MG63 (cell line): ENCODE measurements at regions not wholly inside any gene's neighbourhood (a gene's known extent, or its start where the extent isn't known, plus 50 kb on each side); places are given as distances from the start of the nearest gene placed in this dataset.

ENCODE experiments used
- DNase-seq: peaks from one replicate; pipeline ENCODE4 v3.0.0-alpha.2; 2020
- H3K27me3 ChIP-seq: fragments of 250-450 bp; sonication (Bioruptor Pico); 2 replicates; pipeline ENCODE4 v1.5.1; 2020; ENCODE audit warnings: mild to moderate bottlenecking, moderate library complexity
- H3K36me3 ChIP-seq: fragments of 250-450 bp; sonication (Bioruptor Pico); 2 replicates; pipeline ENCODE4 v1.5.1; 2020; ENCODE audit warnings: mild to moderate bottlenecking, moderate library complexity
- H3K4me3 ChIP-seq: fragments of 250-450 bp; sonication (Bioruptor Pico); 2 replicates; pipeline ENCODE4 v1.5.1; 2020; ENCODE audit warnings: mild to moderate bottlenecking, moderate library complexity
- H3K9me3 ChIP-seq: fragments of 250-450 bp; sonication (Bioruptor Pico); 2 replicates; pipeline ENCODE4 v1.5.1; 2020; ENCODE audit warnings: mild to moderate bottlenecking, moderate library complexity

GRCh38 chr5:155295111-155295510 lies 281.6 kb downstream of the KIF4B start:
- H3K36me3 ChIP-seq = no peaks in the 10 kb centered on the region
- no peak for DNase-seq
- H3K4me3 ChIP-seq = no peak overlapping the region
- no peaks in the 10 kb centered on the region for H3K9me3 ChIP-seq
- H3K27me3 ChIP-seq = 0 out of 2 replicates have a peak, but pooled peaks cover 4% of the 10 kb centered on the region

DNA sequence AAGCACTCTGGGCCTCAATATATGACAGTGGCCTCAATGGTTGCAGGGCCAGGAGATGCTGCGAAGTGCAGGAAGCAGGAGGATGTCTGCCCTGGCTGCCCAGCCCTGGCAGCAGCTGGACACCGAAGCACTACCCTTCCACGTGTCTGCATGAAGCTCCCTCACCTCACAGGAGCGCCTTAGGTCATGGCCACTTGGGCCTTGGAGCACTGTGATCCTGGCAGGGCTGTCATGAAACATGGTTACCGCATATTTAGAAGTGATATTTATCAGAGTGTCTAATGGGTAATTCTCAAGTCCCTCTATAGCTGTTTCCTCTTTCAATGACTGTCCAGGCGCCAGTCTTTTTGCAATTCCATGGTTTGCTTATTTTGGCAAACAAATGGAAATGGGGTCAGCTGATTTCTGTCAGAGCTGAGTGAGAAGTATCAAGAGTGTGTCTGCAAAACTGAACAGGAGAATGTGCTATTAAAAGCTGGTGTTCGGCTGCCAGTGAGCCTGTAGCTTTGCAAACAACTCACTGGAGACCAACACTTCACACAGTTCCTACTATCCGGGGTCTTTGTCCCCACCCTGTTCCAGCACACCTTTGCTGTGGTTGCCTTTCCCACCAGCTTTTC lies 285.9 kb downstream of the KIF4B start:
- Histone ChIP-seq H3K27me3 (0 out of 2 replicates have a peak, but pooled peaks cover 4% of the 10 kb centered on the region), H3K4me3 (no peak overlapping the region), H3K36me3 (no peaks in the 10 kb centered on the region), H3K9me3 (no peaks in the 10 kb centered on the region)
- no peak for DNase-seq

DNA sequence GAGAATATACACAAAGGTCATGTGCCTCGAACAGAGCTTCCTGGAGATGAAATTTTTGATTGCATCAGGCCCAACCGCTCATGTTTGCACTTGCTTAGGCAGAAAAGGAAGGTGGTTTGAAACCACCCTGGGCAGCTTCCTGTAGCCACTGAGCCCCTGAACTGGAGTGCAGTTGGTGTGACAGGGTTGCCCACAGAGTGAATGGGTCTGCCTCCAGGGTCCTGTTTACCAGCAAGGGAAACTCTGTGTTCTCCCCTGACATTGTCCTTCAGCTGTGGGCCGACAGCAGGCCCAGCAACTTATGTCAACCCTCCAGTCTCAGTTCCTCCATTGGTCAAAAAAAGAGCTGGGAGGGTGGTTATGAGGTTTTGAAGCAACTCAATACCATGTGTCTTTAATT lies 289.6 kb downstream of the KIF4B start:
- H3K9me3 ChIP-seq = no peaks in the 10 kb centered on the region
- H3K27me3 ChIP-seq = no peaks in the 10 kb centered on the region
- DNase-seq = no peak
- no peaks in the 10 kb centered on the region for H3K36me3 ChIP-seq
- no peak overlapping the region for H3K4me3 ChIP-seq

- no peaks in the 10 kb centered on the region for H3K9me3 ChIP-seq
- no peak overlapping the region for H3K4me3 ChIP-seq
- no peaks in the 10 kb centered on the region for H3K27me3 ChIP-seq
- H3K36me3 ChIP-seq = no peaks in the 10 kb centered on the region
- DNase-seq = no peak
Observed at GRCh38 chr5:155307229-155307628, 293.7 kb downstream of the KIF4B start.

DNA sequence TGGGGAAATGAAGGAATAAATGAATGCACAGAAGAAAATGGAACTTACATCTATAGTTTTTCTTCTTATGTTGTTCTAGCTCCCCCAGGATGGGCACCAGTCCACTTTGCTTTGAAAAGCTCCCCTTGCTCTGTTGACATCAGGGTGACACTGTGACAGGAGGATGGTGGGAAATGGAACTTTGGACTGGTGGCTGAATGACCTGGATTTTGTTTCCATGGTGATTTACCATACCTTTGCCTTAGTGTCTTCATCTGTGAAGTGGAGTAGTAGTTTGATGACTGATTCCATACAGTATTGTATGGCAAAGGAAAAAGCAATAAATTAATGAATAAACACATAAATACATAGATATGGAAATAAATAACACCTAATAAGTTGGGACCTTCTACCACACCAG lies 294.7 kb downstream of the KIF4B start:
- no peak for DNase-seq
- no peaks in the 10 kb centered on the region for H3K9me3 ChIP-seq

GRCh38 chr5:155309021-155309746 lies 295.6 kb downstream of the KIF4B start:
- Histone ChIP-seq H3K27me3 (no peaks in the 10 kb centered on the region; the same call in 1 of the 2 replicates), H3K9me3 (no peaks in the 10 kb centered on the region), H3K36me3 (no peaks in the 10 kb centered on the region), H3K4me3 (no peak overlapping the region)
- DNase-seq = no peak

More for the DNA sequence above, 294.7 kb downstream of the KIF4B start:
- no peaks in the 10 kb centered on the region for H3K27me3 ChIP-seq
- no peaks in the 10 kb centered on the region for H3K36me3 ChIP-seq
- no peak overlapping the region for H3K4me3 ChIP-seq

DNA sequence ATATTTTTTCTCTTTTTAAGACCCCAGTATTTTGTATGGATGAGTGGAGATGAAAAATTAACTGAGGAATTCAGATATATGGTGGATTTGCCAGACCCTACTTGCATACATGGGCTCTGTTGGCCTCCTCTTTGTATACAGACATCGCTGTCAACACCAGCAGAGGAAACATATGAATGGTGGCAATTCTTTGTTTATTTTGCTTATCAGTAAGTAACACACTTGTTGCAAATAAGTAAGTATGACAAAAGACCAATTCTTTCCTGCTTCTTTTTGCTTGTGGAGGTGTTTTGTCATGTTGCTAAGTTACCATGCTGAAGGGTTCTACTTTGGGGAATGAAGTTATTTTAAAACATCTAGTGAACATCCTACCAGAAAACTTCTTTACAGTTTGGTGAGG lies 298.2 kb downstream of the KIF4B start:
- Histone ChIP-seq H3K27me3 (no peaks in the 10 kb centered on the region; the same call in 1 of the 2 replicates), H3K36me3 (no peaks in the 10 kb centered on the region), H3K4me3 (no peak overlapping the region), H3K9me3 (no peaks in the 10 kb centered on the region)
- DNase-seq = no peak

GRCh38 chr5:155313518-155313917 lies 300.0 kb downstream of the KIF4B start:
- no peak for DNase-seq
- Histone ChIP-seq H3K9me3 (no peaks in the 10 kb centered on the region; the same call in 1 of the 2 replicates), H3K4me3 (no peak overlapping the region), H3K36me3 (no peaks in the 10 kb centered on the region), H3K27me3 (no peaks in the 10 kb centered on the region; the same call in 1 of the 2 replicates)

DNA sequence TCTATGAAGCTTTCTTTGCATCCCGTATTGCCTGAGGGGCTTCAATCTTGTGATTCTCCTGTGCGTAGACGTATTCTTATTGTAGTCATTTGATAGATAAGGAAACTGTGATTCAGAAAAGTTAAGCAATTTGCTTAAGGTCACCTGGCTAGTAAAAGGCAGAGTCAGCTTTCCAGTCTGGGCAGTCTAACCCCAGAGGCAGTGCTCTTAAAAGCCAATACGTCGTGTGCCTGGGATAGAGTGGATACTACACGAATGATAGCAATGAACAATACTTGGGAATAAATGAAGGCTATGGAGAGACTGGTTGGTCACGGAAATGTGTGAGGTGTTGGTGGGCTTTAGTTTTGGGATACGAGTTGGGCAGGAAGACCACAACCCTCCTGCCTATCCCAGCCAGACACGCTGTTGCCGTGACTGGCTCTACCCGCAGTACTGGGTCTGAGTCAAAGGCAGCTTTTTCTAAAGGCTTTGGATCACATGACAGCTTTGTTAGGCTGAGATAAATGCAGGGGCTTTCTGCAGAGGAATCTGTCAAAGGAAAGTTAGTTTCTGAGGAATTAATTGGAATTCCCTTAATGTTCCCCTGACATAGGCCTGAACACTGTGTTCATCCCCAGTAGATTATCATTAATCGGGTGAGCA lies 302.6 kb downstream of the KIF4B start:
- no peaks in the 10 kb centered on the region for H3K36me3 ChIP-seq
- H3K4me3 ChIP-seq = no peak overlapping the region
- H3K9me3 ChIP-seq = no peaks in the 10 kb centered on the region; the same call in 1 of the 2 replicates
- DNase-seq = no peak
- no peaks in the 10 kb centered on the region; the same call in 1 of the 2 replicates for H3K27me3 ChIP-seq

GRCh38 chr5:155332618-155333017 lies 319.1 kb downstream of the KIF4B start:
- H3K27me3 ChIP-seq = no peaks in the 10 kb centered on the region
- no peaks in the 10 kb centered on the region for H3K9me3 ChIP-seq
- no peak for DNase-seq
- no peaks in the 10 kb centered on the region for H3K36me3 ChIP-seq
- H3K4me3 ChIP-seq = no peak overlapping the region

GRCh38 chr5:155342956-155343355 lies 329.4 kb downstream of the KIF4B start:
- no peaks in the 10 kb centered on the region for H3K27me3 ChIP-seq
- no peaks in the 10 kb centered on the region for H3K36me3 ChIP-seq
- H3K9me3 ChIP-seq = no peaks in the 10 kb centered on the region
- no peak overlapping the region for H3K4me3 ChIP-seq
- no peak for DNase-seq

DNA sequence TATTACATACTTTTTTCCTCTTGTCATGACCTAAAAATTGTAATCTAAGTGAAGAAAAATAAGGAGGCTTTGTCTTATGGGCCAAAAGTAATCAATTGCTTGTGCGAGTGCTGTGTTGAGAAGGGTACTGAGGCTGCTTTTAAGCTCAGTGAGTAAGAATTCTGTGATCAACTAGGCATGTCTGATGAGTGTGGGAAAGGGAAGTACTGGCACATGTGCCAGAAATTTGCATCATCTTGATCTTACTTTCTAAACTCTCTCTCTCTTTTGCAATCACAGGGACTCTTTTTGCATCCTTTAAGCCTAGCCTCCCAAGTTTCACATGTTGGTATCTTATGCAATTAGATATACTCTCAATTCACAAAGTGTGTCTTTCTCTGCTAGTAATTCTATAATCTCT lies 329.9 kb downstream of the KIF4B start:
- Histone ChIP-seq H3K9me3 (no peaks in the 10 kb centered on the region), H3K36me3 (no peaks in the 10 kb centered on the region), H3K4me3 (no peak overlapping the region), H3K27me3 (no peaks in the 10 kb centered on the region)
- no peak for DNase-seq

- H3K27me3 ChIP-seq = no peaks in the 10 kb centered on the region
- DNase-seq = no peak
- no peak overlapping the region for H3K4me3 ChIP-seq
- H3K9me3 ChIP-seq = peaks cover 2% of the 10 kb centered on the region; the same call in 1 of the 2 replicates
- no peaks in the 10 kb centered on the region for H3K36me3 ChIP-seq
Observed at GRCh38 chr5:155353231-155353630, 339.7 kb downstream of the KIF4B start.

DNA sequence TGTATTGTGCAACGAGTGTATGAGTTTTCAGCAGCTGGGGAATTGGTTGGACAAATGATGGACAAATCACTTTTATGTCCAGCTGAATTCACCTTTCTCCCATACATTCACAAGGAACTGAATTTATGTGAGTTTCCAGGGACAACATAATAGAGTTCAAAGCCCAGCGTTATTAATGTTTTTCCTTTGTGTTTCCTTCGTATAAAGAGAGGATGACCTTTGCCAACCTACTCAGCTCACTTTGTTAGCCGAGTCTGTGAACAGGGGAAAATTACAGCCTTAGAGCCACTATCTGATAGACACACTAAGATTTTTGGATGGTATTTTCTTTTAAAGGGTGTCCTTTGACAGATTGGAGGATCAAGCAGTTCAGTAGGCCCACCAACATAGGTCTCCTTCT lies 352.5 kb downstream of the KIF4B start:
- Histone ChIP-seq H3K4me3 (no peak overlapping the region), H3K9me3 (no peaks in the 10 kb centered on the region), H3K36me3 (no peaks in the 10 kb centered on the region), H3K27me3 (no peaks in the 10 kb centered on the region)
- no peak for DNase-seq

DNA sequence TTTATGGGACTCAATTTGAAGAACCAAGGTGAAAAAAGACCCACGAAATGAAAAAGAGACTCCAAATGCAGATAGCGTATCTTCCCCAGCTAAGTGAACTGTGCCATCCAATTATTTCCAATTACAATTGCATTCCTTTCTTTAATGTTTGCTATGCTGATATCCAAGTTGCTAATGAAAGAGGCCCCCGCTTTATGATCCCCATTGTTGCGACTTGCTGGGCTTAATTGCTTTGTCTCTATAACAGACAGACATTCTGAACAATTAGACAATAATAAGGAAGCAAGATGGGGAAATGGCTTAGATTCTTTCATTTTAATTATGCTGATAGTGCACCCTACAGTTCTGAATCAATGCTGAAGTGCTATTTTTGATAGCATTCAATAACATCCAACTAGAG lies 354.3 kb downstream of the KIF4B start:
- Histone ChIP-seq H3K4me3 (no peak overlapping the region), H3K27me3 (no peaks in the 10 kb centered on the region), H3K9me3 (no peaks in the 10 kb centered on the region), H3K36me3 (no peaks in the 10 kb centered on the region)
- DNase-seq = no peak

DNA sequence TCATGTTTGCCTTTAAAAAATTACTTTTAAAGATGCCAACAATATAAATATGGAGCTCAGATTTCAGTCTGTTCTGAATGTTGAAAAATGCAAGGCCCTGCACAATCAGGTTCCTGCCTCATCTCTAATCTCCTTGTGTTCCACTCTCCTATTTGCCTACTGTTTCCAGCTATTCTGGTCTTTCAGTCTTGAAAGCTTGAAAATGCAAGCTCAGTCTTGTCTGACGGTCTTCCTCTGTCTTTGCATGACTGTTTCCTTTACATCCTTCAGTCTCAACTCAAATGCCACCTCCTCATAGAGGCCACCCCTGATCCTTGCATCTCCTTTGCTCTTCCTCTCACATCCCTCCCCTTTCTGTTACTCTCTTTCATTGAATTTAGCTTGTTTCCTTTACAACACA lies 354.9 kb downstream of the KIF4B start:
- no peak for DNase-seq
- no peaks in the 10 kb centered on the region for H3K27me3 ChIP-seq

DNA sequence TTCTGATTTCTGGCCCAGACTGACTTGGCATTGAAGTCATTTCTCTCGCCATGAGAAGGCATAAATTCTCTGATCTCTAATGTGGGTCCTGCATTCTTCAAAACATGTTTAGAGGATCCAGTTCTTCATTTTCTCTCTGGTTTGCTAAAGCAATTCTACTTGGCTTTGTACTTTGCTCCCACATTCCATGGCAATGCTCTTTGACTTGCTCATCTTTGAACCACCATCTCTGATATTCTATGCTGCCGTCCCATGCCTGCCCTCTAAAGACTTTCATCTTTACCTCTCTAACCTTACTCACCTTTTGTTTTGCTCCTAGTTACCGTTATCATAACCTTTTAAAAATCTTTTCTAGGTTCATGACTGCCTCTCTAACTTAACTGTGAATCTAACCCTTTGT lies 366.9 kb downstream of the KIF4B start:
- no peak overlapping the region for H3K4me3 ChIP-seq
- no peaks in the 10 kb centered on the region for H3K9me3 ChIP-seq
- peaks cover 4% of the 10 kb centered on the region; the same call in 1 of the 2 replicates for H3K27me3 ChIP-seq
- no peak for DNase-seq
- H3K36me3 ChIP-seq = no peaks in the 10 kb centered on the region

More for the DNA sequence above, 354.9 kb downstream of the KIF4B start:
- Histone ChIP-seq H3K9me3 (no peaks in the 10 kb centered on the region), H3K36me3 (no peaks in the 10 kb centered on the region), H3K4me3 (no peak overlapping the region)
